Liver (tissue), 3 donors: ENCODE measurements at regions not wholly inside any gene's neighbourhood (a gene's known extent, or its start where the extent isn't known, plus 50 kb on each side); places are given as distances from the start of the nearest gene placed in this dataset.

Experiments
- ATF3 ChIP-seq: IDR thresholded peaks from 2 replicates; pipeline ENCODE4 v1.6.1; 2016; ENCODE audit warnings: antibody characterized with exemption
- CTCF ChIP-seq: fragments of 150-350 bp; IDR thresholded peaks from 2 replicates; pipeline ENCODE4 v1.5.1; 2017; ENCODE audit warnings: improper control_type of control experiment, low read depth, low read length; ENCODE audit not compliant: missing input control
- GABPA ChIP-seq, 2 donors: IDR thresholded peaks in 1 of 2; conservative IDR thresholded peaks in 1 of 2; 2 replicates each; pipeline ENCODE4 v1.6.1; 2016; ENCODE audit warnings: antibody characterized with exemption in 2 of 2, mild to moderate bottlenecking in 1 of 2, moderate library complexity in 1 of 2
- JUND ChIP-seq, 2 donors: IDR thresholded peaks; 2 replicates each; pipeline ENCODE4 v1.6.1; 2016; ENCODE audit warnings: antibody characterized with exemption in 2 of 2
- MAX ChIP-seq: IDR thresholded peaks from 2 replicates; pipeline ENCODE4 v1.6.1; 2016; ENCODE audit warnings: antibody characterized with exemption
- REST ChIP-seq: IDR thresholded peaks from 2 replicates; pipeline ENCODE4 v1.6.1; 2016; ENCODE audit warnings: antibody characterized with exemption, mild to moderate bottlenecking
- RXRA ChIP-seq, 2 donors: IDR thresholded peaks; 2 replicates each; pipeline ENCODE4 v1.6.1; 2017 to 2018; ENCODE audit warnings: antibody characterized with exemption in 2 of 2, mild to moderate bottlenecking in 1 of 2
- TAF1 ChIP-seq: conservative IDR thresholded peaks from 2 replicates; pipeline ENCODE4 v1.6.1; 2016; ENCODE audit warnings: antibody characterized with exemption, mild to moderate bottlenecking
- YY1 ChIP-seq: IDR thresholded peaks from 2 replicates; pipeline ENCODE4 v1.6.1; 2016; ENCODE audit warnings: antibody characterized with exemption, mild to moderate bottlenecking
- donor health status: healthy.
- donor health status: healthy.

- TF ChIP-seq REST = no peak
- TF ChIP-seq CTCF = no peak
- no peak for TF ChIP-seq TAF1
- TF ChIP-seq JUND (IDR thresholded peaks at IDR 0.05) = no peak
- no peak for TF ChIP-seq RXRA (IDR thresholded peaks at IDR 0.05)
- TF ChIP-seq YY1 = no peak
- no peak for TF ChIP-seq ATF3
- no peak for TF ChIP-seq MAX
- no peak for TF ChIP-seq GABPA (IDR thresholded peaks at IDR 0.05 in 1 of 2, conservative IDR thresholded peaks at IDR 0.05 in 1 of 2)
Observed at GRCh38 chr2:363824-364470, 76.1 kb upstream of the ALKAL2 start.
